ENCODE measurements at regions not wholly inside any gene's neighbourhood (a gene's known extent, or its start where the extent isn't known, plus 50 kb on each side); places are given as distances from the start of the nearest gene placed in this dataset.
"Not testable (repeated sequence)": the region's sequence is repeated elsewhere in the genome, so short reads cannot be mapped to it uniquely, and the experiment has no call there.

GRCh38 chr1:206256935-206257334, 53.6 kb downstream of the SRGAP2 start:
- DNase-seq: not testable (repeated sequence)

- not testable (repeated sequence) for DNase-seq
Measured at GRCh38 chr1:206261473-206261872, 58.1 kb downstream of the SRGAP2 start.

- DNase-seq: not testable (repeated sequence)
Measured at GRCh38 chr1:206262424-206262823, 59.1 kb downstream of the SRGAP2 start.

- DNase-seq: not testable (repeated sequence)
Measured at GRCh38 chr1:206264916-206265315, 61.6 kb downstream of the SRGAP2 start.

GRCh38 chr1:206271153-206271552, 67.8 kb downstream of the SRGAP2 start:
- not testable (repeated sequence) for DNase-seq

GRCh38 chr1:206273104-206273503, 69.8 kb downstream of the SRGAP2 start:
- not testable (repeated sequence) for DNase-seq

- peak in 1 of 14 donors; percentile 24 for DNase-seq
Measured at GRCh38 chr1:206276143-206276542, 72.8 kb downstream of the SRGAP2 start.

GRCh38 chr1:206278683-206279082, 75.3 kb downstream of the SRGAP2 start:
- DNase-seq: not testable (repeated sequence)

- DNase-seq: not testable (repeated sequence)
Measured at GRCh38 chr1:206280683-206281082, 77.3 kb downstream of the SRGAP2 start.

GRCh38 chr1:206281912-206282654, 78.7 kb downstream of the SRGAP2 start:
- DNase-seq: not testable (repeated sequence)

- not testable (repeated sequence) for DNase-seq
Measured at GRCh38 chr1:206285024-206285960, 82.0 kb downstream of the SRGAP2 start.

- not testable (repeated sequence) for DNase-seq
Measured at GRCh38 chr1:206287759-206288158, 84.4 kb downstream of the SRGAP2 start.

- not testable (repeated sequence) for DNase-seq
Measured at GRCh38 chr1:206288453-206288852, 85.1 kb downstream of the SRGAP2 start.

- DNase-seq: not testable (repeated sequence)
Measured at GRCh38 chr1:206297145-206298031, 94.0 kb downstream of the SRGAP2 start.

- DNase-seq: not testable (repeated sequence)
Measured at GRCh38 chr1:206298032-206298392, 94.7 kb downstream of the SRGAP2 start.

- DNase-seq: not testable (repeated sequence)
Measured at GRCh38 chr1:206299181-206299791, 95.9 kb downstream of the SRGAP2 start.

- not testable (repeated sequence) for DNase-seq
Measured at GRCh38 chr1:206299942-206300341, 96.6 kb downstream of the SRGAP2 start.

GRCh38 chr1:206302056-206302455, 98.7 kb downstream of the SRGAP2 start:
- peak in 1 of 14 donors; percentile 34 for DNase-seq

GRCh38 chr1:206307442-206307841, 104.1 kb downstream of the SRGAP2 start:
- not testable (repeated sequence) for DNase-seq

GRCh38 chr1:206310948-206311347, 107.6 kb downstream of the SRGAP2 start:
- DNase-seq: not testable (repeated sequence)

- DNase-seq: peak in 3 of 14 donors; percentile 10 to 84 (median 13)
Measured at GRCh38 chr1:206311611-206312273, 108.4 kb downstream of the SRGAP2 start.

Measured in C1 segment of cervical spinal cord (tissue), 14 donors.